H9 (cell line): ENCODE measurements at regions not wholly inside any gene's neighbourhood (a gene's known extent, or its start where the extent isn't known, plus 50 kb on each side); places are given as distances from the start of the nearest gene placed in this dataset.

Source experiments
- DNase-seq: peaks from one replicate; pipeline ENCODE4 v3.0.0-alpha.2; 2017
- H2AFZ ChIP-seq: one replicate; pipeline ENCODE4 v1.6.1; 2013; ENCODE audit warnings: mild to moderate bottlenecking, low read length, control low read depth, moderate library complexity
- H2AK5ac ChIP-seq: 2 replicates; pipeline ENCODE4 v1.6.1; 2013; ENCODE audit warnings: low read length, control low read depth, mixed read lengths; ENCODE audit not compliant: insufficient read length
- H2BK120ac ChIP-seq: one replicate; pipeline ENCODE4 v1.6.1; 2013; ENCODE audit warnings: low read depth, mild to moderate bottlenecking, low read length, control low read depth, inconsistent platforms; ENCODE audit not compliant: poor library complexity, severe bottlenecking
- H2BK12ac ChIP-seq: 2 replicates; pipeline ENCODE4 v1.6.1; 2013; ENCODE audit warnings: low read length, control low read depth, mixed read lengths, low read depth; ENCODE audit not compliant: insufficient read length
- H2BK15ac ChIP-seq: 2 replicates; pipeline ENCODE4 v1.6.1; 2013; ENCODE audit warnings: low read depth, low read length, control low read depth
- H2BK20ac ChIP-seq: one replicate; pipeline ENCODE4 v1.6.1; 2013; ENCODE audit warnings: low read depth, mild to moderate bottlenecking, low read length, control low read depth, inconsistent platforms; ENCODE audit not compliant: poor library complexity, severe bottlenecking
- H2BK5ac ChIP-seq: 2 replicates; pipeline ENCODE4 v1.6.1; 2013; ENCODE audit warnings: low read length, control low read depth, mixed read lengths; ENCODE audit not compliant: insufficient read length
- H3K14ac ChIP-seq: 2 replicates; pipeline ENCODE4 v1.6.1; 2013; ENCODE audit warnings: low read length, control low read depth; ENCODE audit not compliant: insufficient read depth
- H3K18ac ChIP-seq: 2 replicates; pipeline ENCODE4 v1.6.1; 2013; ENCODE audit warnings: low read depth, mild to moderate bottlenecking, mixed read lengths, low read length, control low read depth; ENCODE audit not compliant: insufficient read length
- H3K23ac ChIP-seq: 2 replicates; pipeline ENCODE4 v1.6.1; 2013; ENCODE audit warnings: low read length, control low read depth, mixed read lengths, low read depth; ENCODE audit not compliant: insufficient read length
- H3K23me2 ChIP-seq: 2 replicates; pipeline ENCODE4 v1.6.1; 2013; ENCODE audit warnings: low read depth, mild to moderate bottlenecking, mixed read lengths, low read length, control low read depth; ENCODE audit not compliant: insufficient read length, poor library complexity, severe bottlenecking
- H3K27ac ChIP-seq: 2 replicates; pipeline ENCODE4 v1.5.1; 2013; ENCODE audit warnings: low read length, control low read depth, mixed read lengths, low read depth; ENCODE audit not compliant: insufficient read length
- H3K27me3 ChIP-seq: 2 replicates; pipeline ENCODE4 v1.6.1; 2013; ENCODE audit warnings: low read length, control low read depth, inconsistent platforms; ENCODE audit not compliant: insufficient read depth
- H3K4ac ChIP-seq: 2 replicates; pipeline ENCODE4 v1.6.1; 2013; ENCODE audit warnings: low read depth, mild to moderate bottlenecking, control low read depth, inconsistent platforms, low read length, moderate library complexity
- H3K4me1 ChIP-seq: 2 replicates; pipeline ENCODE4 v1.6.1; 2013; ENCODE audit warnings: low read length, control low read depth, inconsistent platforms; ENCODE audit not compliant: insufficient read depth
- H3K4me2 ChIP-seq: 2 replicates; pipeline ENCODE4 v1.6.1; 2013; ENCODE audit warnings: low read length, control low read depth, mixed read lengths; ENCODE audit not compliant: insufficient read length, insufficient read depth
- H3K56ac ChIP-seq: 2 replicates; pipeline ENCODE4 v1.6.1; 2013; ENCODE audit warnings: low read depth, mild to moderate bottlenecking, mixed read lengths, low read length, control low read depth; ENCODE audit not compliant: insufficient read length
- H3K79me1 ChIP-seq: 2 replicates; pipeline ENCODE4 v1.6.1; 2013; ENCODE audit warnings: low read depth, mild to moderate bottlenecking, moderate library complexity, low read length, control low read depth, inconsistent platforms; ENCODE audit not compliant: insufficient read depth, poor library complexity, severe bottlenecking
- H3K79me2 ChIP-seq: 2 replicates; pipeline ENCODE4 v1.6.1; 2013; ENCODE audit warnings: low read length, control low read depth, inconsistent platforms; ENCODE audit not compliant: insufficient read depth
- H3K9ac ChIP-seq: 2 replicates; pipeline ENCODE4 v1.6.1; 2013; ENCODE audit warnings: low read length, control low read depth, mixed read lengths; ENCODE audit not compliant: insufficient read length; ENCODE audit errors: extremely low read depth
- H3K9me3 ChIP-seq: one replicate; pipeline ENCODE4 v1.6.1; 2013; ENCODE audit warnings: low read depth, low read length, inconsistent platforms; ENCODE audit not compliant: control insufficient read depth
- H3T11ph ChIP-seq: one replicate; pipeline ENCODE4 v1.6.1; 2013; ENCODE audit warnings: mild to moderate bottlenecking, low read length, control low read depth, inconsistent platforms
- H4K20me1 ChIP-seq: one replicate; pipeline ENCODE4 v1.6.1; 2013; ENCODE audit not compliant: control insufficient read depth, insufficient read length, insufficient read depth
- H4K5ac ChIP-seq: 2 replicates; pipeline ENCODE4 v1.6.1; 2013; ENCODE audit warnings: low read depth, mild to moderate bottlenecking, mixed read lengths, low read length, control low read depth; ENCODE audit not compliant: insufficient read length
- H4K8ac ChIP-seq: replicated peaks from 2 replicates; pipeline ENCODE4 v1.6.1; 2013; ENCODE audit warnings: low read length, control low read depth, mixed read lengths, low read depth; ENCODE audit not compliant: insufficient read length
- H4K91ac ChIP-seq: 2 replicates; pipeline ENCODE4 v1.6.1; 2013; ENCODE audit warnings: low read depth, mild to moderate bottlenecking, moderate library complexity, mixed read lengths, low read length, control low read depth; ENCODE audit not compliant: insufficient read length
- H3K27ac Mint-ChIP-seq, 3 experiments: 2 replicates in 2 of 3; 3 replicates in 1 of 3; pipeline ENCODE4 v1.8.0; 2020 to 2021; ENCODE audit warnings: mixed read lengths in 3 of 3, mild to moderate bottlenecking in 1 of 3, moderate library complexity in 1 of 3
- H3K27me3 Mint-ChIP-seq: 2 replicates; pipeline ENCODE4 v1.8.0; 2021; ENCODE audit warnings: low read depth, mild to moderate bottlenecking, moderate library complexity, mixed read lengths
- H3K36me3 Mint-ChIP-seq, 3 experiments: 2 replicates in 2 of 3; 3 replicates in 1 of 3; pipeline ENCODE4 v1.8.0; 2020 to 2021; ENCODE audit warnings: low read depth in 3 of 3, mixed read lengths in 3 of 3; ENCODE audit not compliant: insufficient read depth in 1 of 3
- H3K4me1 Mint-ChIP-seq, 2 experiments: 2 replicates each; pipeline ENCODE4 v1.8.0; 2020; ENCODE audit warnings: mixed read lengths in 2 of 2
- H3K4me3 Mint-ChIP-seq, 2 experiments: 2 replicates in 1 of 2; 3 replicates in 1 of 2; pipeline ENCODE4 v1.8.0; 2020 to 2021; ENCODE audit warnings: mild to moderate bottlenecking in 2 of 2, mixed read lengths in 2 of 2, moderate library complexity in 1 of 2
- H3K9me3 Mint-ChIP-seq, 2 experiments: 2 replicates in 1 of 2; 3 replicates in 1 of 2; pipeline ENCODE4 v1.8.0; 2020; ENCODE audit warnings: mild to moderate bottlenecking in 2 of 2, mixed read lengths in 2 of 2, moderate library complexity in 1 of 2
- WGBS: extraction: QIAGEN DNeasy Blood & Tissue Kit; methylation state at CpG from one replicate; pipeline ENCODE4 v1.1.7; 2013; ENCODE audit warnings: missing lambda C conversion rate, low lambda C conversion rate, mixed read lengths; ENCODE audit not compliant: insufficient read length; ENCODE audit errors: extremely low coverage; 5-methylcytosine and 5-hydroxymethylcytosine counted together
- TF ChIP-seq, protein P1 (sequence below): fragments of 200-600 bp; sonication (generic); conservative IDR thresholded peaks from 3 replicates; pipeline ENCODE4 v1.8.0; 2021; ENCODE audit warnings: antibody characterized with exemption, mild to moderate bottlenecking

- Histone ChIP-seq H3K56ac (no peak overlapping the region), H3K79me1 (no peaks in the 10 kb centered on the region), H4K20me1 (no peaks in the 10 kb centered on the region), H3K4me2 (no peak overlapping the region), H3T11ph (no peak overlapping the region), H3K18ac (no peak overlapping the region), H3K27ac (no peak overlapping the region), H2AFZ (no peak overlapping the region), H4K91ac (peak overlapping the region; percentile 14), H2AK5ac (no peak overlapping the region), H2BK120ac (no peak overlapping the region), H2BK20ac (no peak overlapping the region), H3K27me3 (no peaks in the 10 kb centered on the region; the same call in 1 of the 2 replicates), H3K23me2 (no peaks in the 10 kb centered on the region), H4K5ac (no peak overlapping the region), H4K8ac (no peak overlapping the region), H3K23ac (no peak overlapping the region), H2BK15ac (no peak overlapping the region), H3K4me1 (peaks cover 2% of the 10 kb centered on the region; the same call in 1 of the 2 replicates), H3K4ac (no peak overlapping the region), H3K9me3 (no peaks in the 10 kb centered on the region), H3K9ac (no peak overlapping the region), H3K14ac (no peak overlapping the region; the same call in 1 of the 2 replicates), H3K79me2 (no peaks in the 10 kb centered on the region), H2BK12ac (no peak overlapping the region), H2BK5ac (no peak overlapping the region)
- Mint-ChIP-seq H3K9me3 (peaks cover 7 to 16% of the 10 kb centered on the region in 2 experiments; a peak in 4 of 5 replicates), H3K4me1 (peaks cover 19 to 24% of the 10 kb centered on the region in 2 experiments), H3K36me3 (peaks cover 0 to 7% (median 0%) of the 10 kb centered on the region in 3 experiments; a peak in 2 of 7 replicates), H3K27ac (no peak overlapping the region), H3K4me3 (no peak overlapping the region), H3K27me3 (peaks cover 10% of the 10 kb centered on the region)
- no CpG with 5 or more reads among the region's 29 CpGs for WGBS
- TF ChIP-seq, protein P1, sequence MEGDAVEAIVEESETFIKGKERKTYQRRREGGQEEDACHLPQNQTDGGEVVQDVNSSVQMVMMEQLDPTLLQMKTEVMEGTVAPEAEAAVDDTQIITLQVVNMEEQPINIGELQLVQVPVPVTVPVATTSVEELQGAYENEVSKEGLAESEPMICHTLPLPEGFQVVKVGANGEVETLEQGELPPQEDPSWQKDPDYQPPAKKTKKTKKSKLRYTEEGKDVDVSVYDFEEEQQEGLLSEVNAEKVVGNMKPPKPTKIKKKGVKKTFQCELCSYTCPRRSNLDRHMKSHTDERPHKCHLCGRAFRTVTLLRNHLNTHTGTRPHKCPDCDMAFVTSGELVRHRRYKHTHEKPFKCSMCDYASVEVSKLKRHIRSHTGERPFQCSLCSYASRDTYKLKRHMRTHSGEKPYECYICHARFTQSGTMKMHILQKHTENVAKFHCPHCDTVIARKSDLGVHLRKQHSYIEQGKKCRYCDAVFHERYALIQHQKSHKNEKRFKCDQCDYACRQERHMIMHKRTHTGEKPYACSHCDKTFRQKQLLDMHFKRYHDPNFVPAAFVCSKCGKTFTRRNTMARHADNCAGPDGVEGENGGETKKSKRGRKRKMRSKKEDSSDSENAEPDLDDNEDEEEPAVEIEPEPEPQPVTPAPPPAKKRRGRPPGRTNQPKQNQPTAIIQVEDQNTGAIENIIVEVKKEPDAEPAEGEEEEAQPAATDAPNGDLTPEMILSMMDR = no peak
- no peak for DNase-seq
Measured at GRCh38 chr9:91117474-91117891, 244.2 kb downstream of the AUH start.
